Limb (tissue), 2 donors: ENCODE measurements at regions not wholly inside any gene's neighbourhood (a gene's known extent, or its start where the extent isn't known, plus 50 kb on each side); places are given as distances from the start of the nearest gene placed in this dataset.
A peak's percentile ranks its signal among the peaks of the same experiment; 100 is the strongest.

Source experiments
- DNase-seq, 2 donors: peaks; one replicate each; pipeline ENCODE4 v3.0.0-alpha.2; 2016; ENCODE audit errors: extremely low spot score in 2 of 2

DNA sequence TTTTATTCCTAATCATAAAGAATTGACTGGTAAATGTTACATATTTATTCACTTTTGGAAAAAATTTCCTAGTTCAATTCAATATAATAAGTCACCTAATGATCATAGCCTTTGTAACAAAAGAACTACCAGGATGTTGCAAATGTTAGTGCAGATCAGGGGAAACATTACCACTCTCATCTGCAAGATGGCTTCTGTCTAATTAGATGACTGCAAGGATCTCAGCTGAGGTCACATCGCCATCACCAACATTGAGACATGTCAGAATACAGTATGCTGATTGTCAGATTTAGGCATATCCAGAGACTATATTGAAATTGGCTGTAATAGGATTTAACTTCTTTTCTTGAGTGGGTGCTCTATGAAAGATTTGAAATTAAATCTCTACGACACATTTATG lies 431.4 kb upstream of the AGTR1 start:
- no peak for DNase-seq

DNA sequence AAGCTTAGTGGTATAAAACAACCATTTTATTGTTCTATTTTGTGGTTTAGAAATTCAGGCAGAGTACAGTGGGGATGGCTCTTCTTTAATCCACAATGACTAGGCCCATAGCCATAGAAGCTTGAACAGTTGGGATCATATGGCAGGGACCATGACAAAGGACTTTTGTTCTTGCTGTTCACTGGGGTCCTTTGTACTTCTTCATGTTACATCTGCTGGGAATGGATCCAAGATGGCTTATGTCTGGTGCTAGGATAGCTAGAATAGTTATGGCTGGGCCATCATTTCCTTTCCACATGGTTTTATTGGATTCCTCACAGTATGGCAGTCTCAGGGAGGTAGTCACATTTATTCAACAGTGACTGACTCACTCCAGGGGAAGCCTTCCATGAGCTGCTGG lies 427.9 kb upstream of the AGTR1 start:
- DNase-seq, result no peak

DNA sequence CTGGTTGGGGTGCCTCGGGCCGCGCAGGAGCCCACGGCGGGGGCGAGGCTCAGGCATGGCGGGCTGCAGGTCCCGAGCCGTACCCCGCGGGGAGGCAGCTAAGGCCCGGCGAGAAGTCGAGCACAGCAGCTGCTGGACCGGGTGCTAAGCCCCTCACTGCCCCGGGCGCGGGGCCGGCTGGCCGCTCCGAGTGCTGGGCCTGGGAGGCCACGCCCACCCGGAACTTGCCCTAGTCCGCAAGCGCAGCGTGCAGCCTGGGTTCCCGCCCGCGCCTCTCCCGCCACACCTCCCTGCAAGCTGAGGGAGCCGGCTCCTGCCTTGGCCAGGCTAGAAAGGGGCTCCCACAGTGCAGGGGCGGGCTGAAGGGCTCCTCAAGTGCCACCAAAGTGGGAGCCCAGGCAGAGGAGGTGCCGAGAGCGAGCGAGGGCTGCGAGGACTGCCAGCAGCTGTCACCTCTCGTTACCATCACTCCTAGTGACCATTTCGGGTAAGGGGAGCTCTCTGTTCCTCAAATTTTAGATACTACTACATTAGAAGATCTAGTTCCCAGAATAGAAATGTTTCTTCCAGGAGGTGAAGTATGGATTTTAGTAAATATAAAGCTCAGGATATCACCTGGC lies 417.0 kb upstream of the AGTR1 start:
- DNase-seq, result no peak

- DNase-seq, result no peak
Observed at GRCh38 chr3:148289159-148289558, 408.5 kb upstream of the AGTR1 start.

DNA sequence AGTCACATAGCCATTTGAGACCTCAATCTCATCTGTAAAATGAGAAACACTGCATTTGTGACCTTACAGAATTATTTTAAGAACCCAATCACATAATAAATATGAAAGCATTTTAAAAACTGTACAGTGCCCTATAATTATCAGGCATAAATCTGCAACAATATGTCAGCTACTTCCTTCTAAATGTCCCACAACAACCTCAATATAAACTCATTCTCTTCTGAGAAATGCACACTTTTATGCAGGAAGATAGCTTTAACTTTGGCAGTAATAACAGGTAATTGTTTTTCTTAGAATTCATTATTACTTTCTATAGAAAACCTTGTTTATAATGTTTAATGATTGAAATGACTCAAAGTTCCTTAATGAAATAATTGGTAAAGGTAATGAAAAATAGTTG lies 400.7 kb upstream of the AGTR1 start:
- DNase-seq, result no peak

- DNase-seq, result no peak
Observed at GRCh38 chr3:148307443-148307843, 390.3 kb upstream of the AGTR1 start.

GRCh38 chr3:148309390-148310035 lies 388.2 kb upstream of the AGTR1 start:
- DNase-seq, result no peak

DNA sequence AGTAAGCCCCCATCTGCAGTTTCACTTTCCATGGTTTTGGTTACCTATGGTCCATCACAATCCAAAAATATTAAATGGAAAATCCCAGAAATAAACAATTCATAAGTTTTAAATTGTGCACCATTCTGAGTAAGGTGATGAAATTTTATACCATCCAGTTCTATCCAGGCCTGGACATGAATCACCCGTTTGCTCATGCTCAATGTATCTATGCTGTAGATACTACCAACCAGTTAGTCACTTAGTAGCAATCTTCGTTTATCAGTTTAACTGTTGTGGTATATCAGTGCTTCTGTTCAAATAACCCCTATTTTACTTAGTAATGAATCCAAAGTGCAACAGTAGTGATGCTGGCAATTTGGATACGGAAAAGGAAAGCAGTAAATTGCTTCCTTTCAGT lies 381.9 kb upstream of the AGTR1 start:
- DNase-seq, result no peak

DNA sequence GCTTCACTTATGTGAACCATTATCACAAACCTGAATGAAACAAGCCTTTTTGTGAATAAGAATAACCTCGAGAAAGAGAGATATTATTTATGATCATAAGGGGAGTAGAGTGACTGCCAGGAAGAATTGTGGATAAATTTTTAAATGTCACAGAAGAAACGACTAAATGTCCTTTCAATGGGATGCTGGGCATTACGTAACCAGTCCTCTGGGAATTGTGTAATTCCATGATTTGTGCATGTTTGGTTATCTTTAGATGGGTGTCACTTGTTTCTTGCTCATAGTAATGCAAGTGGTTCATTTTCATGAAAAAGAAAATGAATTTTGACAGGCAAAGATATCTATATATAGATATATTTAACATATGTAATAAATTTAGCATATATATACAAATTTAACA lies 379.5 kb upstream of the AGTR1 start:
- no peak for DNase-seq

DNA sequence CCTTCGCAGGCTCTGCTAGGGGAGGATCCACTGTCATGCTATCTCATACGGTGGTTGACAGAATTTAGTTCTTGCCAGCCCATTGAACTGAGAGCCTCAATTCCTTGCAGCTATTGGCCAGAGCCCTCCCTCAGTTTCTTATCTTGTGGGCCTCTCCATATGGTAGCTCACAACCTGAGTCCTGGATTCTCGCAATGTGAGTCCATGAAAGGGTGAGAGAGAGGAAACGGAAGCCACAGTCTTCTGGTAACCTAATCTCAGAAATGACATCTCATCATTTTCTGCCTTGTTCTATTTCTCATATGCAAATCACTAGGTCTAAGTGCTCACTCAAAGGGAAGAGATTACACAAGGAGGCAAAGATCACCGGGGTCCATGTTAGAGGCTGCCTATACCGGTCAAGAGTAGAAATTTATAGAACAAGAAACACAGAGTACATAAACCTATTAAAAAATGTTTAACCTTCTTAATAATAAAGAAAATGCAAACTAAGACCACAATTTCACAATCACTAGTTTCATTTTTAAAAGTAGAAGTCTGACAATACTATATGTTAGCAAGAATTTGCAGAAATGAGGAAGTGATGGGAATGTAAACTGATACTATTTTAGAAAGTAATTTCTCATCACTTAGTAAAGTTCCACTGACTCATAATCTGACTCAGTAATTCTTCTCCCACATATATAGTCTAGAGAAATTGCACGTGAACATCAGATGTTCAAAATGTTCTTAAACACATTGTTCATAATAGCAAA lies 378.4 kb upstream of the AGTR1 start:
- no peak for DNase-seq

GRCh38 chr3:148319960-148320359 lies 377.7 kb upstream of the AGTR1 start:
- no peak for DNase-seq

DNA sequence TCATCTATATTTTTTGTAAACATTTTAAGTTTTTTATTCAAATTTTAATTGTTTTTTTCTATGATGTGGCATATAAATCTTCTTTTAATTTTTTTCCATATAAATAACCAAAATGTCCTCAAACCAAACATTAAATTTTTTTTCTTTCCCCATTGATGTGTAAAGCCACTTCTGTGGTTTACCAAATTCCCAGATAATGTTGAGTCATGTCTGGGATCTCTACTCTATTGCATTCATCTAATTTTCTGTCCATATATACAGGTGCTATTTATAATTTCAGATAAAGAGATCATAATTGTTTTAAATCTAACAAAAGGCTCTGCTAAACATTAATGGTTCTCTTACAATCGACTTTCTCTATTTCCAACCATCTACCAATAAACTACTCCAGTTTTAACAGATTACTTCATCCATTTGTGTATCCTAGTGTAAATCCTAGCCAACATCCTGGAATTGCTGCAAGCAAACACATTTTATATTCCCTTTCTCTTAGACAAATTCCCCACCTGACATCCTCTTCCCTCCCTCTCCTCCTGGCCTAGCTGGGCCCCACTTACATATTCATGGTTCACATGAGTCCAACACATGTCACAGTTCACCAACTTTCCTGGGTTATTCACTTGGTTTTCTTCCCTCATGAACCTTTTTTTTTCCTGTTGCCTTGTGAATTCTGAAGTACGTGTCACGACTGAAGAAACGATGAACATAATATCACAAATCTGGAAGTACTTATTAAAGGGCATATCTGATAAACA lies 368.0 kb upstream of the AGTR1 start:
- no peak for DNase-seq

- DNase-seq, result peak in 1 of 2 donors; percentile 28
Observed at GRCh38 chr3:148330542-148330941, 367.2 kb upstream of the AGTR1 start.

GRCh38 chr3:148331081-148331846 lies 366.4 kb upstream of the AGTR1 start:
- DNase-seq, result no peak

GRCh38 chr3:148332509-148332908 lies 365.2 kb upstream of the AGTR1 start:
- no peak for DNase-seq

GRCh38 chr3:148333091-148333490 lies 364.6 kb upstream of the AGTR1 start:
- no peak for DNase-seq

DNA sequence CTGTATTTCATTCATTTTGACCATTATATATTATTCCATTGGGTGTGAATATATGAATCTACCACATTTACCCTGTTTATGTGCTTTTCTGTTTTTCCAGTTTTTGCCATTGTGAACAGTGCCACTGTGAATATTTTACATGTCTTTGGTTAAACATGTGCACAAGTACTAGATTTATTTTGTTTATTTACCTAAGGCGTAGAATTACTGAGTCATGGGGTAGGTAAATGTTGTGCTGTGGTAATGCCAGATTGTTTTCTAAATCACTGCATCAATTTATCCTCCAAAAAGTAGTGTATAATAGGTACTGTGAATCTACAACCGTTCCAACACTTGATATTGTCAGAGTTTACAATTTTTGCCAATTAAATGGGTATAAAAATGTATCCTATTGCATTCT lies 362.1 kb upstream of the AGTR1 start:
- no peak for DNase-seq

DNA sequence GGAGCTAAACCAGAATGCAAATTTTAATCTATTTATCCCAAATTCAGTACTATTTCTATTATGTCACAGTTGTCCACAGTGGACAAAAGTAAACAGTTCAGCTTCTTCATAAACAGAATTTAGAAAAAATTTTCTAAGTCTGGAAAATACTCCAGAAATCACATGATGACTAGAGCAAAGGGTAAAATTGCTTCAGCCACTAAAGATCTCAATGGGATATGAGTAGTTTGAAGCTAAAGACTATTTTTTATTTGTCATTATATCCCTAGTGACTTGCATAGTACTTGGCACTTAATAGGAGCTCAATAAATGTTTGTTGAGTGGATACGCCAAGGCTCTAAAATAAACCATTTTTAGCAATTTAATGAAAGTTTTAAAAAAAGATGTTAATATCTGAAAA lies 354.3 kb upstream of the AGTR1 start:
- no peak for DNase-seq

DNA sequence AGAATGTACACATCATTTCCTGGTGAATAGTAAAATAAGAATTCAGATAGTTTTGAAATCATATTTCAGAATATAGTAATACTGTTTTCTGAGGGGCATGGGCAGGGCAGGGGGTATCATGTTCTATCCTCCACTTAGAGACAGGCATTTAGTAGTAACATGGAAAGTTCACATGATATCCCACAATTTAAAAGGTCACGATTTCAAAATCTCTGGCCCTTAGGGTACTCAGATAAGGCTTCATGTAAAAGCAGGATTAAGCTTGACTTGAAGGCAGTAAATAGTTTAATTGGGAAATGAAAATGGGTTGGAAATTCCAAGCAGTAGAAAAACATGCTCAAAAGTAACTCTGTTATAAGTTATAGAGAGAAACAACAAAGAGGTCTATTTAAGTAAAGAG lies 353.2 kb upstream of the AGTR1 start:
- no peak for DNase-seq

DNA sequence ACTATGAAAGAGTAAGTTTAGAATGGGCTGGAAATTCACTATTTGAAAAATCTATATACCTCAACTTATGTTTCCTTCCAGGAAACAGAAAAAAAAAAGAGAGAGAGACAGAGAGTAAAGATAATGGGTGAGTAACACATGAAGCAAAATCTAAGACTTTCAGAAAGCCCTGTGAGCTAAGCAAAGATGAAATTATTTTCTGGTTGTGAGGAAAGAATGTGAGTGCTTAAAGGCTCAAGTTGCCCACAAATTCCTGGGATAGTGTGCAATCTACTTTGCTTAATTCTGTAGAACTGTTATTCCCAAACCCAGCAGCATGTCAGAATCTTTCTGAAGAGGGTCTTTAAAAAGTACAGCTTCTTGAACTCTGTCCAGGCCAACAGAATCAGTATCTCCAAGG lies 337.7 kb upstream of the AGTR1 start:
- no peak for DNase-seq

DNA sequence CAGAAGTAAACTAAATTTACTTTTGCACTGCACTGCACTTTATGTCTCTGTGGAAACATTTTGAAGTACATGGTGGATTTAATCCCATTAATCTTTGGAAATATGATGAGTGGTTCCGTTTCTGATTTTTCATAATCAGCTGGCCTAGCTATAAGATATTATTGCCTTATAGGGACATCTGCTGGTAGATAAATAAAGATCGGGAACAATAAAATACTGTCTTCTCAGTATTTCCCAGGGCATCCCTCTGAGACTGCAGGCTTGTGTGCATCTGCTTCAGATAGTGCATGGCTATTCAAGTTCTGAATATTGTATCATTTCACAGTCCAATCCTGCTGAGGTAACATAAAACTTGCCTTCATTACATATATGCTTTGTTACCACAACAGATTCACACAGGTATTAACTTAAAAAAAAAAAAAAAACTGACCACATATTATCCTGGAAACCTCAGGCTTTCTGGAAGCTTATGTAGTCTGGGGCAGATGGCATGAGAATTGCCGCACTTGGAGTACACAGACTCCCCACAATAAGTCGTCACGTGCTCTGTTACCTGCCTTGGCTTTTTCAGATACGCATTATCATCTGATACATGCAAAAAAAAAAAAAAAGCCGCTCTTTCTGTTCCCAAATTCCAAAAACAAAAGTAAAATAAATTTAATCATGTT lies 330.8 kb upstream of the AGTR1 start:
- peak in 1 of 2 donors; percentile 75 for DNase-seq
